Liver (tissue), 8 donors: ENCODE measurements at regions not wholly inside any gene's neighbourhood (a gene's known extent, or its start where the extent isn't known, plus 50 kb on each side); places are given as distances from the start of the nearest gene placed in this dataset.

Source experiments
- DNase-seq: peaks from one replicate; pipeline ENCODE4 v3.0.0-alpha.2; 2017; ENCODE audit warnings: low spot score
- H3K27ac ChIP-seq, 2 donors: one replicate each; pipeline ENCODE4 v1.7.0; 2013; ENCODE audit warnings: inconsistent platforms in 2 of 2, low read length in 2 of 2, control low read depth in 1 of 2, low read depth in 1 of 2, mild to moderate bottlenecking in 1 of 2
- H3K27me3 ChIP-seq, 4 donors: one replicate each; pipeline versions ENCODE4 v1.6.1 to v1.7.0; 2013; ENCODE audit warnings: low read length in 3 of 4, inconsistent platforms in 1 of 4, mild to moderate bottlenecking in 1 of 4, moderate library complexity in 1 of 4; ENCODE audit not compliant: control insufficient read depth in 4 of 4, insufficient read depth in 4 of 4
- H3K36me3 ChIP-seq, 4 donors: one replicate each; pipeline versions ENCODE4 v1.6.1 to v1.7.0; 2013; ENCODE audit warnings: low read length in 3 of 4, mild to moderate bottlenecking in 3 of 4, low read depth in 1 of 4, moderate library complexity in 1 of 4; ENCODE audit not compliant: control insufficient read depth in 4 of 4, insufficient read depth in 3 of 4
- H3K4me1 ChIP-seq, 4 donors: one replicate each; pipeline versions ENCODE4 v1.6.1 to v1.7.0; 2013; ENCODE audit warnings: low read length in 3 of 4, mild to moderate bottlenecking in 3 of 4, moderate library complexity in 1 of 4; ENCODE audit not compliant: control insufficient read depth in 4 of 4, insufficient read depth in 4 of 4
- H3K4me3 ChIP-seq, 3 donors: one replicate each; pipeline versions ENCODE4 v1.6.1 to v1.7.0; 2013; ENCODE audit warnings: low read length in 3 of 3, control low read depth in 1 of 3, low read depth in 1 of 3, mild to moderate bottlenecking in 1 of 3
- H3K9ac ChIP-seq, 2 donors: one replicate each; pipeline ENCODE4 v1.7.0; 2013; ENCODE audit warnings: low read length in 2 of 2, mild to moderate bottlenecking in 2 of 2, moderate library complexity in 2 of 2, control low read depth in 1 of 2, low read depth in 1 of 2
- H3K9me3 ChIP-seq, 4 donors: one replicate each; pipeline versions ENCODE4 v1.6.1 to v1.7.0; 2013; ENCODE audit warnings: low read length in 3 of 4; ENCODE audit not compliant: control insufficient read depth in 4 of 4
- ATF3 ChIP-seq: IDR thresholded peaks from 2 replicates; pipeline ENCODE4 v1.6.1; 2016; ENCODE audit warnings: antibody characterized with exemption
- CTCF ChIP-seq: fragments of 150-350 bp; IDR thresholded peaks from 2 replicates; pipeline ENCODE4 v1.5.1; 2017; ENCODE audit warnings: improper control_type of control experiment, low read depth, low read length; ENCODE audit not compliant: missing input control
- EGR1 ChIP-seq, 2 donors: IDR thresholded peaks; 2 replicates each; pipeline ENCODE4 v1.6.1; 2016 to 2018; ENCODE audit warnings: antibody characterized with exemption in 2 of 2, low read depth in 2 of 2
- FOXA1 ChIP-seq: IDR thresholded peaks from 2 replicates; pipeline ENCODE4 v1.6.1; 2016; ENCODE audit warnings: antibody characterized with exemption
- FOXA2 ChIP-seq: IDR thresholded peaks from 2 replicates; pipeline ENCODE4 v1.6.1; 2016; ENCODE audit warnings: antibody characterized with exemption
- GABPA ChIP-seq, 2 donors: IDR thresholded peaks in 1 of 2; conservative IDR thresholded peaks in 1 of 2; 2 replicates each; pipeline ENCODE4 v1.6.1; 2016; ENCODE audit warnings: antibody characterized with exemption in 2 of 2, mild to moderate bottlenecking in 1 of 2, moderate library complexity in 1 of 2
- HNF4A ChIP-seq, 2 donors: conservative IDR thresholded peaks; 2 replicates each; pipeline ENCODE4 v1.6.1; 2016; ENCODE audit warnings: antibody characterized with exemption in 2 of 2, mild to moderate bottlenecking in 2 of 2
- HNF4G ChIP-seq: IDR thresholded peaks from 2 replicates; pipeline ENCODE4 v1.6.1; 2016; ENCODE audit warnings: antibody characterized with exemption
- JUND ChIP-seq, 2 donors: IDR thresholded peaks; 2 replicates each; pipeline ENCODE4 v1.6.1; 2016; ENCODE audit warnings: antibody characterized with exemption in 2 of 2
- MAX ChIP-seq: IDR thresholded peaks from 2 replicates; pipeline ENCODE4 v1.6.1; 2016; ENCODE audit warnings: antibody characterized with exemption
- NR2F2 ChIP-seq: IDR thresholded peaks from 2 replicates; pipeline ENCODE4 v1.6.1; 2016; ENCODE audit warnings: antibody characterized with exemption
- RXRA ChIP-seq, 2 donors: IDR thresholded peaks; 2 replicates each; pipeline ENCODE4 v1.6.1; 2017 to 2018; ENCODE audit warnings: antibody characterized with exemption in 2 of 2, mild to moderate bottlenecking in 1 of 2
- SP1 ChIP-seq: IDR thresholded peaks from 2 replicates; pipeline ENCODE4 v1.6.1; 2018; ENCODE audit warnings: antibody characterized with exemption, mild to moderate bottlenecking
- TAF1 ChIP-seq: conservative IDR thresholded peaks from 2 replicates; pipeline ENCODE4 v1.6.1; 2016; ENCODE audit warnings: antibody characterized with exemption, mild to moderate bottlenecking
- YY1 ChIP-seq: IDR thresholded peaks from 2 replicates; pipeline ENCODE4 v1.6.1; 2016; ENCODE audit warnings: antibody characterized with exemption, mild to moderate bottlenecking
- WGBS: extraction: QIAGEN DNeasy Blood & Tissue Kit; methylation state at CpG from one replicate; pipeline ENCODE4 v1.1.7; 2013; 5-methylcytosine and 5-hydroxymethylcytosine counted together
- TF ChIP-seq, protein P1 (sequence below): IDR thresholded peaks from 2 replicates; pipeline ENCODE4 v1.6.1; 2016; ENCODE audit warnings: antibody characterized with exemption
- donor health status: healthy.
- donor health status: healthy.
- donor health status: healthy.
- donor health status: healthy.
- donor health status: healthy.

- DNase-seq = no peak
- TF ChIP-seq MAX (no peak), YY1 (no peak), TAF1 (no peak), JUND (IDR thresholded peaks at IDR 0.05) (no peak), HNF4G (no peak), SP1 (no peak), NR2F2 (no peak), ATF3 (no peak), GABPA (IDR thresholded peaks at IDR 0.05 in 1 of 2, conservative IDR thresholded peaks at IDR 0.05 in 1 of 2) (no peak)
- H3K27me3 ChIP-seq = no peaks in the 10 kb centered on the region
- no peak overlapping the region for H3K4me3 ChIP-seq
- H3K9me3 ChIP-seq = no peaks in the 10 kb centered on the region
- WGBS = 85% methylated on average over 11 of the region's 11 CpGs
- no peaks in the 10 kb centered on the region for H3K36me3 ChIP-seq
- H3K9ac ChIP-seq = no peak overlapping the region
- H3K27ac ChIP-seq = no peak overlapping the region
- H3K4me1 ChIP-seq = no peaks in the 10 kb centered on the region
Observed at GRCh38 chr18:51399491-51400122, 202.1 kb upstream of the MEX3C start.

- H3K36me3 ChIP-seq = no peaks in the 10 kb centered on the region
- H3K27ac ChIP-seq = no peak overlapping the region
- H3K4me1 ChIP-seq = no peaks in the 10 kb centered on the region
- TF ChIP-seq HNF4A (conservative IDR thresholded peaks at IDR 0.05) (no peak), FOXA2 (no peak), GABPA (IDR thresholded peaks at IDR 0.05 in 1 of 2, conservative IDR thresholded peaks at IDR 0.05 in 1 of 2) (no peak), RXRA (IDR thresholded peaks at IDR 0.05) (no peak), ATF3 (no peak), TAF1 (no peak), EGR1 (IDR thresholded peaks at IDR 0.05; ENCODE audit: low read depth in 2 of 2) (no peak), JUND (IDR thresholded peaks at IDR 0.05) (no peak), HNF4G (no peak)
- TF ChIP-seq, protein P1, sequence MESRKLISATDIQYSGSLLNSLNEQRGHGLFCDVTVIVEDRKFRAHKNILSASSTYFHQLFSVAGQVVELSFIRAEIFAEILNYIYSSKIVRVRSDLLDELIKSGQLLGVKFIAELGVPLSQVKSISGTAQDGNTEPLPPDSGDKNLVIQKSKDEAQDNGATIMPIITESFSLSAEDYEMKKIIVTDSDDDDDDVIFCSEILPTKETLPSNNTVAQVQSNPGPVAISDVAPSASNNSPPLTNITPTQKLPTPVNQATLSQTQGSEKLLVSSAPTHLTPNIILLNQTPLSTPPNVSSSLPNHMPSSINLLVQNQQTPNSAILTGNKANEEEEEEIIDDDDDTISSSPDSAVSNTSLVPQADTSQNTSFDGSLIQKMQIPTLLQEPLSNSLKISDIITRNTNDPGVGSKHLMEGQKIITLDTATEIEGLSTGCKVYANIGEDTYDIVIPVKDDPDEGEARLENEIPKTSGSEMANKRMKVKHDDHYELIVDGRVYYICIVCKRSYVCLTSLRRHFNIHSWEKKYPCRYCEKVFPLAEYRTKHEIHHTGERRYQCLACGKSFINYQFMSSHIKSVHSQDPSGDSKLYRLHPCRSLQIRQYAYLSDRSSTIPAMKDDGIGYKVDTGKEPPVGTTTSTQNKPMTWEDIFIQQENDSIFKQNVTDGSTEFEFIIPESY = no peak
- no peak overlapping the region for H3K4me3 ChIP-seq
- H3K9ac ChIP-seq = no peak overlapping the region
- H3K27me3 ChIP-seq = no peaks in the 10 kb centered on the region
- H3K9me3 ChIP-seq = no peaks in the 10 kb centered on the region
- DNase-seq = no peak
- WGBS = 42% methylated on average over 2 of the region's 2 CpGs
Observed at GRCh38 chr18:51400721-51401120, 203.2 kb upstream of the MEX3C start.

- H3K4me1 ChIP-seq = no peaks in the 10 kb centered on the region
- no peak overlapping the region for H3K4me3 ChIP-seq
- H3K9ac ChIP-seq = no peak overlapping the region
- 81% methylated on average over 2 of the region's 2 CpGs for WGBS
- H3K27ac ChIP-seq = no peak overlapping the region
- DNase-seq = no peak
- no peaks in the 10 kb centered on the region for H3K27me3 ChIP-seq
- no peaks in the 10 kb centered on the region for H3K36me3 ChIP-seq
- no peaks in the 10 kb centered on the region for H3K9me3 ChIP-seq
- TF ChIP-seq HNF4G (no peak), ATF3 (no peak), MAX (no peak), FOXA2 (no peak), TAF1 (no peak), CTCF (no peak), YY1 (no peak), HNF4A (conservative IDR thresholded peaks at IDR 0.05) (no peak), NR2F2 (no peak), FOXA1 (no peak), SP1 (no peak), RXRA (IDR thresholded peaks at IDR 0.05) (no peak), JUND (IDR thresholded peaks at IDR 0.05) (no peak)
- TF ChIP-seq, protein P1 = no peak
Observed at GRCh38 chr18:51401912-51402311, 204.4 kb upstream of the MEX3C start.
